ENCODE measurements at regions not wholly inside any gene's neighbourhood (a gene's known extent, or its start where the extent isn't known, plus 50 kb on each side); places are given as distances from the start of the nearest gene placed in this dataset.

DNA sequence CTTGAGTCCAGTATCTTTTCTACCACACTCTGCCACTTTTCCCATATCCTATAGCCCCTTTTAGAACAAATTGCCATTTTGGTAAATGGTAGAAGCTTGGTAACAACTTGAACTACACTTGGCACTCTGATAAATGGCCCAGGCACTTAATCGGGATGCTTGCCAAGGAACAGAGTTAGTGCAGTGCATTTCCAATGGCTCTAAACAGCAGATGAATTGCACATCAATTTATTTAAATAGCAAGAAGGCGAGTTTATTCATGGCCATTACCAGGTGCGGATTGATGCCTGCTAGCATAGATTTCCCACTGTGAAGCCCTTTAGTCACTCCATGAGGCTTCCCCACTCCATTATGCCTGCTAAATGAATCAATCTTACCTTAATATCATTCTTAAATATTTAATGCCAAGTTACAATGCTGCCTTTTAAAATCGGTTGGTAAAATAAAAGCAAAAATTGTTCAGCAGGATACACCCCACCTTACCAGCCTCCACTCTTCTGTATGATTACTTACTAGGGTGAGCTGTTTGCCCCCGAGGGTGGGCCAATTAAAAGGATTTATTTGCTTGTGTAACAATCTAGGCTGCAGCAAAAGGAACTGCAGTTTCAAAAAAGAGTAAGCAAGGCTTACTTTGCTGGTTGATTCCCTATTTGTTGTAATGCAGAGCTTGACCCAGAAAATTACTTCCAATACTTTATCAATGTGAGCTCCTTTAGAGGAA lies 136.0 kb upstream of the ARHGAP42 start:
- peaks cover 10% of the 10 kb centered on the region for H3K27me3 Mint-ChIP-seq (ENCODE audit: insufficient read depth)
- TF ChIP-seq, protein P1, sequence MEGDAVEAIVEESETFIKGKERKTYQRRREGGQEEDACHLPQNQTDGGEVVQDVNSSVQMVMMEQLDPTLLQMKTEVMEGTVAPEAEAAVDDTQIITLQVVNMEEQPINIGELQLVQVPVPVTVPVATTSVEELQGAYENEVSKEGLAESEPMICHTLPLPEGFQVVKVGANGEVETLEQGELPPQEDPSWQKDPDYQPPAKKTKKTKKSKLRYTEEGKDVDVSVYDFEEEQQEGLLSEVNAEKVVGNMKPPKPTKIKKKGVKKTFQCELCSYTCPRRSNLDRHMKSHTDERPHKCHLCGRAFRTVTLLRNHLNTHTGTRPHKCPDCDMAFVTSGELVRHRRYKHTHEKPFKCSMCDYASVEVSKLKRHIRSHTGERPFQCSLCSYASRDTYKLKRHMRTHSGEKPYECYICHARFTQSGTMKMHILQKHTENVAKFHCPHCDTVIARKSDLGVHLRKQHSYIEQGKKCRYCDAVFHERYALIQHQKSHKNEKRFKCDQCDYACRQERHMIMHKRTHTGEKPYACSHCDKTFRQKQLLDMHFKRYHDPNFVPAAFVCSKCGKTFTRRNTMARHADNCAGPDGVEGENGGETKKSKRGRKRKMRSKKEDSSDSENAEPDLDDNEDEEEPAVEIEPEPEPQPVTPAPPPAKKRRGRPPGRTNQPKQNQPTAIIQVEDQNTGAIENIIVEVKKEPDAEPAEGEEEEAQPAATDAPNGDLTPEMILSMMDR (IDR thresholded peaks at IDR 0.05) = no peak
- H3K4me1 Mint-ChIP-seq (ENCODE audit: low read depth) = no peaks in the 10 kb centered on the region
- no peaks in the 10 kb centered on the region for H3K36me3 Mint-ChIP-seq (ENCODE audit: low read depth)
- H3K4me3 Mint-ChIP-seq = no peak overlapping the region
- H3K27ac Mint-ChIP-seq = no peak overlapping the region
- DNase-seq = no peak
- H3K9me3 Mint-ChIP-seq = no peaks in the 10 kb centered on the region

- Mint-ChIP-seq H3K4me3 (no peak overlapping the region), H3K27me3 (ENCODE audit: insufficient read depth) (peaks cover 17% of the 10 kb centered on the region), H3K36me3 (ENCODE audit: low read depth) (no peaks in the 10 kb centered on the region), H3K27ac (no peak overlapping the region), H3K4me1 (ENCODE audit: low read depth) (peaks cover 14% of the 10 kb centered on the region), H3K9me3 (no peaks in the 10 kb centered on the region)
- TF ChIP-seq, protein P1 (IDR thresholded peaks at IDR 0.05) = no peak
- no peak for DNase-seq
Measured at GRCh38 chr11:100555931-100556330, 131.2 kb upstream of the ARHGAP42 start.

DNA sequence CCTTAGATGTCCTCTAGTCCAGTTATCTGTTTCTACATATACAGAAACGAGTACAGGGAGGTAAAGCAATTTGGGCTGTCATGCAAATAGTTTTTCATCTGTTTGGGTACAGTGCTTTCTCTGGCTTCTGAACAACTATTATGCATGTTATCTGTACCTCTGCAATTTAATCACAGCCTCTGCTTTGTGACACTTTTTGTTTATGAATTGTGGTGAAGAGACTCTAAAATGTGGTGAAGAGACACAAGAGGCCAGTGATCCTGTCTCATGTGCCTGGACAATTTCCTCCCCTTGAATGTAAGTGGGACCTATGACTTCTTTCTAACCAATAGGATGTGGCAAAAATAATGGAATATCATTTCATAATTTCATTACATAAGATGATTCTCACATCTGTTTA lies 130.3 kb upstream of the ARHGAP42 start:
- Mint-ChIP-seq H3K27me3 (ENCODE audit: insufficient read depth) (peaks cover 17% of the 10 kb centered on the region), H3K4me1 (ENCODE audit: low read depth) (peaks cover 23% of the 10 kb centered on the region), H3K9me3 (no peaks in the 10 kb centered on the region), H3K27ac (no peak overlapping the region), H3K36me3 (ENCODE audit: low read depth) (no peaks in the 10 kb centered on the region), H3K4me3 (no peak overlapping the region)
- DNase-seq = no peak
- TF ChIP-seq, protein P1 (IDR thresholded peaks at IDR 0.05) = no peak

GRCh38 chr11:100557830-100558611 lies 129.1 kb upstream of the ARHGAP42 start:
- TF ChIP-seq, protein P1 (IDR thresholded peaks at IDR 0.05) = no peak
- H3K4me3 Mint-ChIP-seq = no peak overlapping the region
- no peaks in the 10 kb centered on the region for H3K9me3 Mint-ChIP-seq
- peaks cover 35% of the 10 kb centered on the region for H3K4me1 Mint-ChIP-seq (ENCODE audit: low read depth)
- DNase-seq = no peak
- H3K36me3 Mint-ChIP-seq (ENCODE audit: low read depth) = no peaks in the 10 kb centered on the region
- no peak overlapping the region for H3K27ac Mint-ChIP-seq
- peaks cover 11% of the 10 kb centered on the region for H3K27me3 Mint-ChIP-seq (ENCODE audit: insufficient read depth)

- H3K4me3 Mint-ChIP-seq = no peak overlapping the region
- no peak overlapping the region for H3K27ac Mint-ChIP-seq
- DNase-seq = no peak
Measured at GRCh38 chr11:100560606-100561005, 126.5 kb upstream of the ARHGAP42 start.

More at GRCh38 chr11:100560606-100561005, 126.5 kb upstream of the ARHGAP42 start:
- TF ChIP-seq, protein P1 (IDR thresholded peaks at IDR 0.05) = no peak
- Mint-ChIP-seq H3K36me3 (ENCODE audit: low read depth) (no peaks in the 10 kb centered on the region), H3K9me3 (no peaks in the 10 kb centered on the region), H3K27me3 (ENCODE audit: insufficient read depth) (peaks cover 8% of the 10 kb centered on the region), H3K4me1 (ENCODE audit: low read depth) (peaks cover 51% of the 10 kb centered on the region)

Measured in HFFc6 (cell line).